Immature natural killer cell (primary cell): ENCODE measurements at regions not wholly inside any gene's neighbourhood (a gene's known extent, or its start where the extent isn't known, plus 50 kb on each side); places are given as distances from the start of the nearest gene placed in this dataset.

ENCODE experiments used
- DNase-seq, 3 donors: peaks; one replicate each; pipeline ENCODE4 v3.0.0; 2022; ENCODE audit warnings: mixed read lengths in 1 of 3
- H3K27ac Mint-ChIP-seq, 6 donors: one replicate each; pipeline ENCODE4 v1.8.0; 2020; ENCODE audit warnings: mixed read lengths in 6 of 6, mild to moderate bottlenecking in 5 of 6, inconsistent platforms in 4 of 6, moderate library complexity in 3 of 6
- H3K27me3 Mint-ChIP-seq, 3 donors: one replicate each; pipeline ENCODE4 v1.8.0; 2020 to 2021; ENCODE audit warnings: low read depth in 3 of 3, mild to moderate bottlenecking in 3 of 3, mixed read lengths in 3 of 3, moderate library complexity in 3 of 3, inconsistent platforms in 1 of 3
- H3K36me3 Mint-ChIP-seq, 3 donors: one replicate each; pipeline ENCODE4 v1.8.0; 2020; ENCODE audit warnings: mixed read lengths in 3 of 3, inconsistent platforms in 2 of 3, mild to moderate bottlenecking in 2 of 3
- H3K4me1 Mint-ChIP-seq, 2 donors: one replicate each; pipeline ENCODE4 v1.8.0; 2020; ENCODE audit warnings: inconsistent platforms in 2 of 2, mild to moderate bottlenecking in 2 of 2, mixed read lengths in 2 of 2, moderate library complexity in 1 of 2
- H3K4me3 Mint-ChIP-seq, 5 donors: one replicate each; pipeline ENCODE4 v1.8.0; 2020; ENCODE audit warnings: mild to moderate bottlenecking in 5 of 5, mixed read lengths in 5 of 5, inconsistent platforms in 3 of 5, moderate library complexity in 3 of 5
- H3K9me3 Mint-ChIP-seq, 6 donors: one replicate each; pipeline ENCODE4 v1.8.0; 2020; ENCODE audit warnings: mild to moderate bottlenecking in 6 of 6, mixed read lengths in 6 of 6, inconsistent platforms in 4 of 6, moderate library complexity in 3 of 6

DNA sequence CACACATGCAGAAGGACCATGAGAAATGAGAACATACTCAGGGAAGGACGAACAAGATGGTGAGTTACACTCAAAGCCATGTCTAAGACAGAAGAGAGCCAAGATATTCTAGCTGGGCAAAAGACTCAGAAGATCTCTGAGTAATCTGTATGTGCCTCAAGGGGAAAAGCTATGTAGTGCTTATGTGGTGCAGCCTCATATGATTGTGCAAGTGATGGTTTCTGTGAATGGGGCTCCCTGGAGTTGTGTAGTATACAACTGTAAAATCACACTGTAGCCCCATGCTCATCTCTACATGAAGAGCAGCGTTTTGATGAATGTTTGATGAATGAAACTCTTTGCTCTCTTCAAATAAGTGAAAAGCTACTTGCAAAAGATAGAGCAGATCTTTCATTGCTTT, 57.5 kb downstream of the OSR1 start:
- Mint-ChIP-seq H3K27me3 (peaks cover 0 to 1% (median 0%) of the 10 kb centered on the region in 3 donors), H3K9me3 (peaks cover 0 to 5% (median 1%) of the 10 kb centered on the region in 6 donors), H3K4me1 (no peaks in the 10 kb centered on the region), H3K36me3 (peaks cover 0 to 5% (median 3%) of the 10 kb centered on the region in 3 donors), H3K4me3 (no peak overlapping the region), H3K27ac (no peak overlapping the region)
- no peak for DNase-seq

DNA sequence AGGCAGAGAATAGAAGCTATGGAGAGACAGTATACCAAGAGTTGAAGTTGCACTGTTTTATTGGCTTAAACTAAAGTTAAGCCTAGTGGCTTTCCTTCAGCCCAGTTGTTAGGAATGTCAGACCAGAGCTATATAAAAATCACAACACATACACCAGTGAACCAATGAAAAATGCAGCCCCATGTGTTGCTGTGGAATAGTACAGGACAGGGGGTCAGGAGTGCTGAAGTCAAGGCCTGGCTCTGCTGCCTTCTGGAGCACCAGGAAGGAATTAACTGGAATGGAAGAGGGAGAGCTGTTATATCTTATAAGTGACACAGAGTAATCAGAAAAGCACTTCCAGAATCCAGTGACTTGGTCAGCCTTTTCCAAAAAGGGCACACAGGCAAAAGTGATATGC, 58.9 kb downstream of the OSR1 start:
- no peaks in the 10 kb centered on the region for H3K4me1 Mint-ChIP-seq
- no peak overlapping the region for H3K27ac Mint-ChIP-seq
- no peak overlapping the region for H3K4me3 Mint-ChIP-seq
- H3K36me3 Mint-ChIP-seq, result peaks cover 0 to 3% (median 0%) of the 10 kb centered on the region in 3 donors
- no peak for DNase-seq
- H3K27me3 Mint-ChIP-seq, result peaks cover 0 to 2% (median 1%) of the 10 kb centered on the region in 3 donors
- H3K9me3 Mint-ChIP-seq, result peaks cover 0 to 2% (median 0%) of the 10 kb centered on the region in 6 donors

DNA sequence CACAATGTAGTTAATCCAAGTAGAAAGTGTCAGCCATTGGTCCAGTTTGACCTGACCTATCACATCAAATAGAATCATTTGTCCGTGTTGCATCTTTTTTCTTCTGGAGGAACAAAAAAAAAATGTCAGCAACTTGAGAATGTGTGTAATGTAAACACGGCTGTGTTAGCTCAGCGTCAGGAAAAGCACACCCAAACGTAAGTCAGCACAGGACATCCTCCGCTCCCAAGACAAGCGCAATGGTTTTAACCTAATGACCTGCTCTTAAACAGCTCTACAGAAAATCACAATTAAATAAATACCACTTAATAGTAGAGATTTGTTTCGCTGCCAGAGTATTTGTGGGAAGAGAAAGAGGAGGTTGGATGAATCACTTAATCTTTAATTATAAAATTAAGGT, 59.4 kb downstream of the OSR1 start:
- H3K27me3 Mint-ChIP-seq, result peaks cover 0 to 2% (median 1%) of the 10 kb centered on the region in 3 donors
- H3K36me3 Mint-ChIP-seq, result peaks cover 0 to 3% (median 0%) of the 10 kb centered on the region in 3 donors
- H3K4me3 Mint-ChIP-seq, result no peak overlapping the region
- no peaks in the 10 kb centered on the region for H3K9me3 Mint-ChIP-seq
- DNase-seq, result no peak
- H3K4me1 Mint-ChIP-seq, result no peaks in the 10 kb centered on the region
- H3K27ac Mint-ChIP-seq, result no peak overlapping the region

DNA sequence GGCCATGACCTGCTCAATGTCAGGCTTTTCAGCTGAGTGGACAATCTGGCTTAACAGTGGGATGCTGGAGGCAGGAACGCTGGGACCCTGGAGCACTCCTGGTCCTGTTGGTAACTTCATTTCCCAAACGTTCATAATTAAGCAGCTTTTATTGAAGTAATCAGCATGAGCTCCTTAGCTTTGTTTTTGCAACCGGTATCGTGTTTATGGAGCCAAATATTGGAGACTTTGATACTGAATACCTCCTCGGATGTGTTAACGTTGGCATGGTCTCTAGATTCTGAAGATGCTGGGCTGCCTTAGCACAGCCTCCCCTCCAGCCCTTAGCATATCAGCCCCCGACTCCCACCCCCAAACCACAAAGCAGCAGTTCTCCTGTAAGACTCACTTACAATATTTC, 60.7 kb downstream of the OSR1 start:
- Mint-ChIP-seq H3K4me3 (no peak overlapping the region), H3K4me1 (no peaks in the 10 kb centered on the region), H3K9me3 (no peaks in the 10 kb centered on the region), H3K27me3 (peaks cover 0 to 2% (median 1%) of the 10 kb centered on the region in 3 donors), H3K36me3 (peaks cover 0 to 3% (median 0%) of the 10 kb centered on the region in 3 donors), H3K27ac (no peak overlapping the region)
- no peak for DNase-seq

DNA sequence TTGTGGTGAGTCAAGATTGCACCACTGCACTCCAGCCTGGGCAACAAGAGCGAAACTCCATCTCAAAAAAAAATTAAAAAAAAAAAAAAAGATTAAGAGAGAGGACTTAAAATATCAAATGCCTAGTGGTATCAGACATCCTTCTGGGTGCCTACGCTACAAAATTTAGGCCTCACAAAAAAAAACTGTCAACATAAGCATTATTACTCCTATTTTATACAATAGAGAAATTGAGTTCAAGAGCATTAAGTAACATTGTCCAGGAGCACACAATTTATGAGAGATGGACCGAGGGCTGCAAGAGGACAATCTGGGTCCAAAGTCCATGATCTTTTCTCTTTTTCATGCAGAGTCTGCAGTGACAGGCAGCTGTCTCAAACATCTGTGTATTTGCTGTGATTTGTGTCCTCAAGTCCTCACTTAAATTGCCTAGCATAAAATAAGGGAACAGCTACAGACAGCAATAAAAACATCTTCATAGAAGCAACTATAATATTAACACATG, 62.4 kb downstream of the OSR1 start:
- no peak for DNase-seq
- no peak overlapping the region for H3K4me3 Mint-ChIP-seq
- H3K27ac Mint-ChIP-seq, result no peak overlapping the region
- H3K4me1 Mint-ChIP-seq, result peaks cover 0 to 7% of the 10 kb centered on the region in 2 donors
- H3K9me3 Mint-ChIP-seq, result peaks cover 0 to 1% (median 0%) of the 10 kb centered on the region in 6 donors
- peaks cover 0 to 2% (median 0%) of the 10 kb centered on the region in 3 donors for H3K27me3 Mint-ChIP-seq
- peaks cover 0 to 3% (median 0%) of the 10 kb centered on the region in 3 donors for H3K36me3 Mint-ChIP-seq

DNA sequence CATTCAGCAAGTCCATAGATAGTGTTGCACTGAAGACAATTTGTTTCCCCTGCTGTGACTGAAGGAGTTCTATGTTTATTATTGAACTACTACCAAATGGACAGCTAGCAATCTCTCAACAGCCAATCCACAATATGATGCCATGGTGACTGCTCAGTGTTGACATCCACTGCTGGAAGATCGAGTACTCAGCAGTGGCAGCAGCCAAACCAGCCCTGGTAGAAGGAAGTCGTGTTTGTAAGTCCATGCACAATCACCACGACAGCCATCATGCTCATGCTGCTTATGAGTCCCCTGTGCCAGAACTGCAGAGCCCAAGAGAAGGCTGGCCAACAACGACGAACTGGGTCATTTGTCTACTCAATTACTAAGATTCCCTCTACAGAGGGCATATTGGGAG, 66.4 kb downstream of the OSR1 start:
- peaks cover 0 to 7% of the 10 kb centered on the region in 2 donors for H3K4me1 Mint-ChIP-seq
- H3K27me3 Mint-ChIP-seq, result peaks cover 0 to 2% (median 0%) of the 10 kb centered on the region in 3 donors
- H3K9me3 Mint-ChIP-seq, result peaks cover 0 to 5% (median 0%) of the 10 kb centered on the region in 6 donors
- H3K4me3 Mint-ChIP-seq, result no peak overlapping the region
- H3K36me3 Mint-ChIP-seq, result no peaks in the 10 kb centered on the region
- no peak for DNase-seq
- no peak overlapping the region for H3K27ac Mint-ChIP-seq

DNA sequence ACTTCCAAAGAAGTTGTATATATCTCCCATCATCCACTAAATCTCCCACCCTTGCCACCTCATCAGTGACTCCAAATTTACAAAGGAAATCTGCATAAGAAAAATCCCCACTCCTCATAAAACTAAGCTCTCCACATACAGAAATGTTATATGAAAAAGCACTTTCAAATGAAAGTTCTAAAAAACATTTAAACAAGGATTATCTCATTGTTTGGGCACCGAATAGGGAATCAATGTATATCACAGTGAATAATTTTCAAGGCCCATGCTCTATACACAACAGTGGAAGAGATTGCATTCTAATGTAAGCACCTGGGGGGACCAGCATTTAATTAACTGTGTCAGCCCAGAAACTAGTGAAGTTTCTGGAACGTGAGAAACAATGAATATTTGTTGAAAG, 70.1 kb downstream of the OSR1 start:
- H3K9me3 Mint-ChIP-seq, result peaks cover 0 to 9% (median 4%) of the 10 kb centered on the region in 6 donors
- DNase-seq, result no peak
- H3K36me3 Mint-ChIP-seq, result peaks cover 0 to 5% (median 0%) of the 10 kb centered on the region in 3 donors
- H3K4me1 Mint-ChIP-seq, result peaks cover 0 to 7% of the 10 kb centered on the region in 2 donors
- H3K4me3 Mint-ChIP-seq, result no peak overlapping the region
- H3K27me3 Mint-ChIP-seq, result no peaks in the 10 kb centered on the region
- H3K27ac Mint-ChIP-seq, result no peak overlapping the region

DNA sequence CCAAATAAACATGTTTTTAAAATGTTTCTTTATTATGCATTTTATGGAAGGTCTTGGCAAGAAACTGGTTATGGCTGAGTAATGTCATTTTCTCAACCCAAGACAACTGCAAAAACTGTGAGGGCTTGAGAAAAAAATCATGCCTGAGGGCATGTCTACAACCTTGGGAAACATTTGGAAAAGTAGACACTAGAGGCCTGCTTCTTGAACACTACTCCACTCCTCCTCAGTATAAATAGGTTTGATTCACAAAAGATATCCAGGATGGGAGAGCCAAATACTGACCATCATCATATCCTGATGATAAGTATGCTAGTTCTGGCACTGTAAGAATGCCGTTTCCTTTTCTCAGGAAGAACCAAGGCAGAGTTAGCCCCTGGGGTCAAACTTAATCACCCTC, 71.1 kb downstream of the OSR1 start:
- H3K27ac Mint-ChIP-seq, result no peak overlapping the region
- DNase-seq, result no peak

DNA sequence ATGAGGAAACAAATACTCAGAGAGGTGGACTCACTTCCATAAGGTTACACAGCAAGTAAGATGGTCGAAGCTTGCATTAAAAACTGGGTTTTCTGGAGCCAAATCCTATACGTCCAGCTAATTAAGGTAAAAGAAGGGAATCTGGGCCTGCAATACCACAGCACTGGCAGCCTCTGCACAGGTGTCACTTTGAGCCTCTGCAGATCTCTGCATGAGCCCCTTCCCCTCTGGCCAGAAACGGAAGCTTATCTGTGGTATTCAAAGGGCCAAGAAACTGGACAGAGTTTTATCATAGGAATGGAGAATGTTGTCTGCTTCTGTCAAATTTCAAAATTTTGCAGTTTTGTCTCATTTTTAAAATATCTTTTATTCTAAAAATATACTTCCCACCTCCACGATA, 76.1 kb downstream of the OSR1 start:
- no peak overlapping the region for H3K27ac Mint-ChIP-seq
- H3K4me3 Mint-ChIP-seq, result no peak overlapping the region
- peaks cover 16 to 39% (median 24%) of the 10 kb centered on the region in 6 donors for H3K9me3 Mint-ChIP-seq
- no peak for DNase-seq
- H3K4me1 Mint-ChIP-seq, result no peaks in the 10 kb centered on the region
- peaks cover 0 to 4% (median 1%) of the 10 kb centered on the region in 3 donors for H3K27me3 Mint-ChIP-seq
- H3K36me3 Mint-ChIP-seq, result peaks cover 0 to 10% (median 5%) of the 10 kb centered on the region in 3 donors

More for the DNA sequence above, 71.1 kb downstream of the OSR1 start:
- H3K9me3 Mint-ChIP-seq, result peaks cover 0 to 13% (median 10%) of the 10 kb centered on the region in 6 donors
- peaks cover 0 to 5% (median 0%) of the 10 kb centered on the region in 3 donors for H3K36me3 Mint-ChIP-seq
- no peaks in the 10 kb centered on the region for H3K27me3 Mint-ChIP-seq
- no peak overlapping the region for H3K4me3 Mint-ChIP-seq
- H3K4me1 Mint-ChIP-seq, result peaks cover 0 to 4% of the 10 kb centered on the region in 2 donors

DNA sequence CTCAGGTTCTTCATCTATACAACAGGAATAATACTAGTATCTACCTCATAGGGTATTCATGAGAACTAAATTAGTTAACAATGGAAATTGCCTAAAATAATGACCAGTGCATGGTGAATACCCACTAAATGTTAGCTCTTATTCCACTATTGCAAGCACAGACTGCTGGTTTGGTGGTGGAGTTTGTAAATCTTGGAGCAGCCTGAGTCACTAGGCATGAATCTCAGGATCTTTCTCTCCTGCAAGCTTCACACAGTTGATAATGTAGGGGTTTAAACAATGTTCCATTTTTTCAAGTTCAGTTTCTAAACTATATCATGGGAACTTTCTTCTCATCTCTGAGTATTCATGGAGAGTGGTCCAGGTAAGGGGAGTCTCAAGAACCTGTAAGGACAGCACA, 84.0 kb downstream of the OSR1 start:
- no peak overlapping the region for H3K27ac Mint-ChIP-seq

DNA sequence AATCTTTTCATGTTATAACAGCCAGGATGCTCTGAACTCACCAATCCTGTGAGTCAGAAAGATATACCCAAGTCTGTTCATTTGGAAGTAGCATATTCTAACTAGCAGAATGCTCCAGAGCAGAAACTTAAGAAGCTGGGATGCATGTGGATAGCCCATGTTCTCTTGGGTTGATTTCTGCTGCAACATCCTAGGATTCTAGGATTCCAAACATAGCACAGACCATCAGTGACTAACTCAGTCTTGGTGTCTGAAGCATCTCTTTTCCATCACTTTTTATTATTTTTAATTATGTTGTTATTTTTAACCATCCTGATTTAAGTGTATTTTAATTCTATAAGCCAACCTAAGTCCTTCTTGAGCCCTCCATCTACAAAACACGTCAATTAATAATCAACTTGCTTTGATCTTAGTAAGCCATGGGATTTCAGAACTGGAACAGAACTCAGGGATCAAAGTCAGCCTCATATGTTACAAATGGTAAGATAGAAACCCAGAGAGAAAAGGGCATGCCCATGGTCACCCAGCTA, 85.4 kb downstream of the OSR1 start:
- H3K4me1 Mint-ChIP-seq, result no peaks in the 10 kb centered on the region
- no peaks in the 10 kb centered on the region for H3K36me3 Mint-ChIP-seq
- H3K9me3 Mint-ChIP-seq, result peaks cover 0 to 11% (median 6%) of the 10 kb centered on the region in 6 donors
- no peak overlapping the region for H3K27ac Mint-ChIP-seq
- DNase-seq, result no peak
- H3K27me3 Mint-ChIP-seq, result peaks cover 0 to 2% (median 0%) of the 10 kb centered on the region in 3 donors
- no peak overlapping the region for H3K4me3 Mint-ChIP-seq

More for the DNA sequence above, 84.0 kb downstream of the OSR1 start:
- Mint-ChIP-seq H3K36me3 (no peaks in the 10 kb centered on the region), H3K4me1 (no peaks in the 10 kb centered on the region), H3K4me3 (no peak overlapping the region), H3K9me3 (peaks cover 4 to 22% (median 10%) of the 10 kb centered on the region in 6 donors), H3K27me3 (no peaks in the 10 kb centered on the region)
- no peak for DNase-seq

DNA sequence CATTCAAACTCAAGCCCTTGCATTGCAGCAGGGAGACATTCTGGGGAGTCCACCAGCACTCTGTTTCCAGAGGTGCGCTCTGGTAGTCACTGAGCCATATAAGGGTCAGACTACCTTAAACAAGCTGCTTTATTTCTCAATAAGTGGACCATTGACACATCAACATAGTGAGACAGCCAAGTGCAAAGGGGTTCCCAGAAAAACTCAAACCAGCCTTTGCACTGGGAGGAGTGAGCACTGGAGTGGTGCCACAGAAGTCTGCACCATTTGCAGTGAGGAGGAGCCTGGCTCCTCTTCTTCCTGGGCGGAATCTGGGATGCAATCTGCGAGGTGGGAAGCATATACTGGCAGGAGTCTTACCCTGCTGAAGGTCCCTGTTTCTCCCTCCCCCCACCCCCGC, 86.4 kb downstream of the OSR1 start:
- DNase-seq, result no peak
- Mint-ChIP-seq H3K27me3 (peaks cover 0 to 2% (median 0%) of the 10 kb centered on the region in 3 donors), H3K27ac (no peak overlapping the region), H3K4me1 (no peaks in the 10 kb centered on the region), H3K36me3 (no peaks in the 10 kb centered on the region), H3K9me3 (peaks cover 0 to 9% (median 4%) of the 10 kb centered on the region in 6 donors), H3K4me3 (no peak overlapping the region)

DNA sequence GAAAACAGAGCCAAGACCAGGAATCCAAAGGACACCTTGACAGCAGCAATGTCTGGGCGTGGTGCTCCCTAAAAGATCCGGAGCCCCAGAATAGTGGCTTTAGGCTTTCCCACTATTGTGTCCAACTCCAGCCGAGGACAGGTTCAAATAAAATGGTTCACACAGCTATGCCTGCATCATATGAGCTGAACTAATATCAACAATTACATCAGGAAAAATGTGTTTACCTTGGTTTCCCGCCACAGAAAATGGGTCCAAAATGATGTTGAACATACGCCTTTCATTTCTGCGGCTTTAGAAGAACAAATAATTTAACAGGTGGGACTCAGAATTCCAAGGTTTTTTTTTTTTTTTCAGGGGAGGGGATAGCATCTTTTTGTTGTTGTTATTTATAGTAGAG, 93.6 kb downstream of the OSR1 start:
- Mint-ChIP-seq H3K4me3 (no peak overlapping the region), H3K4me1 (no peaks in the 10 kb centered on the region), H3K36me3 (peaks cover 0 to 3% (median 3%) of the 10 kb centered on the region in 3 donors), H3K27me3 (peaks cover 0 to 3% (median 2%) of the 10 kb centered on the region in 3 donors), H3K27ac (no peak overlapping the region), H3K9me3 (peaks cover 0 to 7% (median 2%) of the 10 kb centered on the region in 6 donors)
- no peak for DNase-seq

DNA sequence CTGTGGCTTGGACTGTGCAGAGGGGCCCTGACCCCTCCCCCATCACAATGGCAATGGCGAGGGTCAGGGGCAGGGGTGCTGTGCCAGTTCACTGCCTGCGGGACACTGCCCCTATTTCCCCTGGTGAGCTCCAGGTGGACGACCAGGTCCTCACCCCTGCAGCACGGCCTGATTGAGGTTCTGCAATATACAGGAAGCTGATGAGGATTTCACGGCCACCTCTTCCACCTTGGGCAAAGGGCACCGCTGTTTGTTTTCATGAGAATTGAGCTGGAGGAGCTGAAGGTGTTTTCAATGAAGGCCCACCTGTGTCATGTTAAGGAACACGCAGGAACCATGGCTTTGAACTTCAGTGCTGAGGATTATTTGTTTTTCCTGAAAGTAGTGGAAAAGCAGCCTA, 96.3 kb downstream of the OSR1 start:
- Mint-ChIP-seq H3K36me3 (peaks cover 0 to 3% (median 3%) of the 10 kb centered on the region in 3 donors), H3K4me3 (no peak overlapping the region), H3K27me3 (peaks cover 0 to 3% (median 0%) of the 10 kb centered on the region in 3 donors), H3K9me3 (peaks cover 3 to 14% (median 6%) of the 10 kb centered on the region in 6 donors), H3K27ac (no peak overlapping the region), H3K4me1 (no peaks in the 10 kb centered on the region)
- no peak for DNase-seq
